MV-4-11 (cell line): ENCODE measurements at regions not wholly inside any gene's neighbourhood (a gene's known extent, or its start where the extent isn't known, plus 50 kb on each side); places are given as distances from the start of the nearest gene placed in this dataset.
A peak's percentile ranks its signal among the peaks of the same experiment; 100 is the strongest.

Experiments
- DNase-seq: peaks from one replicate; lab custom pipeline; 2025; lab: John Stamatoyannopoulos, UW

GRCh38 chr2:121897335-121897970 is 142.0 kb downstream of the TSN start:
- DNase-seq = peak; percentile 18

GRCh38 chr2:121898483-121898882 is 143.0 kb downstream of the TSN start:
- DNase-seq = no peak

GRCh38 chr2:121900391-121900790 is 144.9 kb downstream of the TSN start:
- no peak for DNase-seq

GRCh38 chr2:121902171-121902591 is 146.7 kb downstream of the TSN start:
- no peak for DNase-seq

- no peak for DNase-seq
Measured at GRCh38 chr2:121902616-121903015, 147.2 kb downstream of the TSN start.

GRCh38 chr2:121903037-121903689 is 147.7 kb downstream of the TSN start:
- no peak for DNase-seq

- no peak for DNase-seq
Measured at GRCh38 chr2:121904656-121905055, 149.2 kb downstream of the TSN start.

GRCh38 chr2:121905201-121905600 is 149.8 kb downstream of the TSN start:
- DNase-seq = no peak

GRCh38 chr2:121906170-121906569 is 150.7 kb downstream of the TSN start:
- no peak for DNase-seq

- DNase-seq = no peak
Measured at GRCh38 chr2:121907928-121908327, 152.5 kb downstream of the TSN start.

- DNase-seq = no peak
Measured at GRCh38 chr2:121910139-121910538, 154.7 kb downstream of the TSN start.

GRCh38 chr2:121911036-121911435 is 155.6 kb downstream of the TSN start:
- no peak for DNase-seq

- DNase-seq = no peak
Measured at GRCh38 chr2:121917143-121917542, 161.7 kb downstream of the TSN start.

- DNase-seq = no peak
Measured at GRCh38 chr2:121918231-121918630, 162.8 kb downstream of the TSN start.

- no peak for DNase-seq
Measured at GRCh38 chr2:121919803-121920202, 164.4 kb downstream of the TSN start.

GRCh38 chr2:121925466-121925865 is 170.0 kb downstream of the TSN start:
- DNase-seq = no peak

GRCh38 chr2:121943285-121943684 is 187.8 kb downstream of the TSN start:
- DNase-seq = no peak

- DNase-seq = peak; percentile 73
Measured at GRCh38 chr2:121944072-121944831, 188.8 kb downstream of the TSN start.

- no peak for DNase-seq
Measured at GRCh38 chr2:121947674-121948073, 192.2 kb downstream of the TSN start.

GRCh38 chr2:121949271-121949670 is 193.8 kb downstream of the TSN start:
- peak; percentile 72 for DNase-seq

- no peak for DNase-seq
Measured at GRCh38 chr2:121955426-121955825, 200.0 kb downstream of the TSN start.

- no peak for DNase-seq
Measured at GRCh38 chr2:121955872-121956271, 200.4 kb downstream of the TSN start.

GRCh38 chr2:121960251-121960650 is 204.8 kb downstream of the TSN start:
- DNase-seq = peak; percentile 2
